ENCODE measurements at regions not wholly inside any gene's neighbourhood (a gene's known extent, or its start where the extent isn't known, plus 50 kb on each side); places are given as distances from the start of the nearest gene placed in this dataset.

- Histone ChIP-seq H3K9me3 (replicated peaks in 1 of 2; ENCODE audit: control insufficient read depth in 1 of 2, insufficient read depth in 1 of 2, low read length in 2 of 2) (no peaks in the 10 kb centered on the region), H3K4me3 (replicated peaks in 1 of 3; ENCODE audit: low read depth in 2 of 3, low read length in 3 of 3) (no peak overlapping the region), H3K27me3 (ENCODE audit: control insufficient read depth in 2 of 2, insufficient read depth in 2 of 2, low read length in 2 of 2) (no peaks in the 10 kb centered on the region), H3K27ac (ENCODE audit: low read depth in 1 of 2, low read length in 2 of 2) (no peak overlapping the region), H3K4me2 (replicated peaks; ENCODE audit: extremely low read depth, low read length, poor library complexity, severe bottlenecking) (no peak overlapping the region), H3K79me2 (ENCODE audit: insufficient read depth, low read length) (no peaks in the 10 kb centered on the region), H4K20me1 (ENCODE audit: insufficient read depth, low read length) (no peaks in the 10 kb centered on the region), H3K36me3 (replicated peaks in 1 of 2; ENCODE audit: control insufficient read depth in 1 of 2, insufficient read depth in 2 of 2, low read length in 2 of 2) (no peaks in the 10 kb centered on the region), H2AFZ (ENCODE audit: insufficient read depth, low read depth, low read length, poor library complexity, severe bottlenecking) (no peak overlapping the region), H3K4me1 (ENCODE audit: control insufficient read depth in 1 of 2, insufficient read depth in 2 of 2, low read length in 2 of 2) (no peaks in the 10 kb centered on the region), H3K9ac (ENCODE audit: insufficient read depth, low read length, poor library complexity, severe bottlenecking) (no peak overlapping the region)
- Mint-ChIP-seq H3K27me3 (ENCODE audit: low read depth in 3 of 3) (no peaks in the 10 kb centered on the region), H3K4me1 (peaks cover 2% of the 10 kb centered on the region), H3K4me3 (no peak overlapping the region), H3K36me3 (no peaks in the 10 kb centered on the region), H3K27ac (no peak overlapping the region), H3K9me3 (peaks cover 0 to 12% (median 3%) of the 10 kb centered on the region in 7 donors)
- DNase-seq: no peak
- intact Hi-C loops (cut with micrococcal nuclease): no loop called here
- TF ChIP-seq CTCF (IDR thresholded peaks at IDR 0.05): no peak
- no CpG with 5 or more reads among the region's 2 CpGs for WGBS (ENCODE audit: insufficient coverage)
Measured at GRCh38 chr5:57386958-57387357, 95.7 kb downstream of the ACTBL2 start.

DNA sequence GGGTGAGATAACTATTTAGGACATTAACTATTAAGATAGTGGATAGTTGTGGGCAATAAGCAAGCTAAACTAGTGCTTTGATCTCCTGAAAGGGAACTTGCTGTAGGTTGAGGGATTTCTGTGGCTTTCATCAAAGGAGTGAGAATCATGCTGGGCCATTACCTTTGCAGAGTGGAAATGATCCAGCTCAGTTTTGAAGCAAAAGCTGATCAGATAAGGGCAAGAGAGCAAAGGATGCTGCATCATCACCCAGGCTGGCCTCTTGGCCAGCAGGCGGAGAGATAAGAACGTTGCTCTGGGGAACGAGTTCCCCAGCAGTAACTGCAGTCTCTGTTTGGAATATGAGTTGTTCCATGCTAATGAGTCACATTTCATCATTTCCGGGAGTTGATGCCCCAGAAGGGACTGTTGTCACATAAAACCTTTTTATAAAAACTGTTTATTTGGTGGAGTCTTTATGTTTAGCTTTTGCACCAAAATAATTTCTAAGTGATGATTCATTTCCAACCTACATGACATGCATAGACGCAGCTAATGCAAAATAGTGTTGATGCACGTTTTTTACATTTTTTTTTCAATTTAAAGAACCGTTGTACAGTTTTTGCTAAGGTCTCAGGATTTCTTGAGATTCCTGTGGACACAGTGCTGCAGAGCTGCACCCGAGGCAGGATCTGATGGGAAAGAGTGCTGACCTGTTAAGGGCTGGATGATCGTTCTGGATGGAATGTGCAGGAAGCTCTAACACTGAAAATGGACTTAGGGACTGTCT is 99.3 kb downstream of the ACTBL2 start:
- no peaks in the 10 kb centered on the region for H3K36me3 ChIP-seq (replicated peaks in 1 of 2; ENCODE audit: control insufficient read depth in 1 of 2, insufficient read depth in 2 of 2, low read length in 2 of 2)
- intact Hi-C loops (cut with micrococcal nuclease): no loop called here
- Mint-ChIP-seq H3K4me3 (no peak overlapping the region), H3K4me1 (peaks cover 2% of the 10 kb centered on the region), H3K9me3 (peaks cover 0 to 8% (median 5%) of the 10 kb centered on the region in 7 donors), H3K27me3 (ENCODE audit: low read depth in 3 of 3) (peaks cover 0 to 3% (median 0%) of the 10 kb centered on the region in 3 donors), H3K36me3 (no peaks in the 10 kb centered on the region), H3K27ac (no peak overlapping the region)
- no peak overlapping the region for H2AFZ ChIP-seq (ENCODE audit: insufficient read depth, low read depth, low read length, poor library complexity, severe bottlenecking)
- no peak for TF ChIP-seq CTCF (IDR thresholded peaks at IDR 0.05)
- H3K4me1 ChIP-seq (ENCODE audit: control insufficient read depth in 1 of 2, insufficient read depth in 2 of 2, low read length in 2 of 2): no peaks in the 10 kb centered on the region
- no peak overlapping the region for H3K27ac ChIP-seq (ENCODE audit: low read depth in 1 of 2, low read length in 2 of 2)
- no peaks in the 10 kb centered on the region for H3K27me3 ChIP-seq (ENCODE audit: control insufficient read depth in 2 of 2, insufficient read depth in 2 of 2, low read length in 2 of 2)
- H3K79me2 ChIP-seq (ENCODE audit: insufficient read depth, low read length): no peaks in the 10 kb centered on the region
- no peaks in the 10 kb centered on the region for H4K20me1 ChIP-seq (ENCODE audit: insufficient read depth, low read length)
- WGBS (ENCODE audit: insufficient coverage): 74% methylated on average over 6 of the region's 9 CpGs
- no peaks in the 10 kb centered on the region for H3K9me3 ChIP-seq (replicated peaks in 1 of 2; ENCODE audit: control insufficient read depth in 1 of 2, insufficient read depth in 1 of 2, low read length in 2 of 2)
- DNase-seq: no peak
- no peak overlapping the region for H3K9ac ChIP-seq (ENCODE audit: insufficient read depth, low read length, poor library complexity, severe bottlenecking)
- no peak overlapping the region for H3K4me2 ChIP-seq (replicated peaks; ENCODE audit: extremely low read depth, low read length, poor library complexity, severe bottlenecking)
- H3K4me3 ChIP-seq (replicated peaks in 1 of 3; ENCODE audit: low read depth in 2 of 3, low read length in 3 of 3): no peak overlapping the region
